GM13977 (cell line): ENCODE measurements at regions not wholly inside any gene's neighbourhood (a gene's known extent, or its start where the extent isn't known, plus 50 kb on each side); places are given as distances from the start of the nearest gene placed in this dataset.

Experiments
- DNase-seq: peaks from one replicate; pipeline ENCODE4 v3.0.0; 2012; ENCODE audit warnings: low spot score
- CTCF ChIP-seq: IDR thresholded peaks from 2 replicates; pipeline ENCODE4 v1.5.1; 2012; ENCODE audit warnings: mild to moderate bottlenecking, control low read depth; ENCODE audit not compliant: insufficient read depth; ENCODE audit errors: extremely low read depth, missing control alignments
- in situ Hi-C: fragments of 300-500 bp; cut with MboI; formaldehyde crosslinking; loops from one replicate; pipeline ENCODE4 v1.12.0; 2022; ENCODE audit warnings: low sequenced_read_pairs, low pct_unique_long_range_greater_than_20kb, mixed read lengths, inconsistent platforms; ENCODE audit not compliant: unreplicated experiment

DNA sequence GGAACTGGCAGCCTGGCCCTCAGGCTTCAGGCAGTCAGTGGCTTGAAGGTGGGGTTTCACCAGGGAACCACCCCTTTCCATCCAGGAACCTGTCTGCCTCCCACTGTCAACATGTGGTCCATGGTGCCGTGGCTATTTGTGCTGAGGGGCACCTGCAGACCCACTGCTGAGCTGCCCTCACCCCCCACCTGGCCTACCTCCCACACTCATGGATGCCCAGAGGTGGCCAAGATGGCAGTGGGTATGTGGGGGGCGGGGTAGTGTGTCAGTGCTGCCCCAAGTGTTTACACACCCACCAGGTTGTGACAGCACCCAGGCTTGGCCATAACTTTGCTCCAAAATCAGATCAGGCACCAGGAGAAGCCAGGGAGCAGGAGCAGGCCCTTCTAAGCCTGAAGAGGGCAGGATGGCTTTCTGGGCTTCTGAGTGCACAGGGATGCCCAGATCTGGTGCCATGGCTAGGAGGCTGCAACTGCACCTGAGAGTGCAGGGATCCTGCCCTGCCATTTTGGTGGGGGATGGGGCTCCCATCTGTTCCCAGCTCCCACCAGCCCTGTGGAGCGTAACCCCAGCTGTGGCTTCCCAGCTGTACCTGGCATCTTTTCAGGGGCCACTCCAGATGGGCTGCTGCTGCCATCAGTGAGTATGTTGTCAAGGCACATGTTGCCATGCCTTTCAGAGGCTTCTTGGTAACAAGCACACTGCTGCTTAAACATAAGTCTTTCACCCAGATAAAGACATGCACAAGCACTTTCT lies 263.9 kb downstream of the LRIG3 start:
- in situ Hi-C loops, result no loop called here
- TF ChIP-seq CTCF, result no peak
- DNase-seq, result no peak

DNA sequence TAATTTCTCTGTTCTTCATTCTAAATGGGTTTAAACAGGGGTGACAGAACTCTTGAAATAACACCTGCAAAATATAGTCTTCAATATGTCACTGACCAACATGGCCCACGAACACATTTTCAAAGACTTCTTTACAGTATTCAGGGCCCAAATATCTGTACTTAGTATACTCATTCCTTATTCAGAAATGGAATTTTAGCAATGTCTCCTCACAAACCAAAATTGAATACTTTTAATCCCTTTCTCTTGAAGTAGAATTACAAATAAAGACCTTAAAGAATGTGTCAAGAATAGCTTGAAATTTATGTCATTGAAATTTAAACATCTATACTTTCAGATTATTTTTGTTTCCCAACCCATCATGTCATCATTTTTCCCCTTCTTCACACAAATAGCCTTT lies 263.1 kb downstream of the LRIG3 start:
- no peak for TF ChIP-seq CTCF
- DNase-seq, result no peak
- in situ Hi-C loops, result no loop called here

GRCh38 chr12:58665375-58665774 lies 254.9 kb downstream of the LRIG3 start:
- in situ Hi-C loops, result no loop called here
- no peak for DNase-seq
- TF ChIP-seq CTCF, result no peak

DNA sequence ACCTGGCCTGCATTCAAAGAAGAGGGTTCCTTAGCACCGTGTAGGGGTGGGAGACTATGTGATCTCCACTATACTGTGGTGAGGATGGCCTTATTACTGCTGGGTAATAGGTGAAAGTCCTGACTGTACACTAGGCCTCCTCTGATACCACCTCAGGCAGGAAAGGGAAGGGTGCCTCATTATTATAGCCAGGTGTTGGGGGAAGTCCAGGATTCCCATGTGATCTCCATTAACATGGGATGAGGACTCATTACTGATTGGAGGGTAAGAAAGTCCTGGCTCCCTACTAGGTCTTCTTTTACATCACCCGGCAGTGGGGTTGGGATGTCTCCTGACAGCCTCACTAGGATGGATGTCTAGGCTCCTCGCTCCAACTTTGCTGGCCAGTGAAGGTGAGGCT lies 252.1 kb downstream of the LRIG3 start:
- no peak for TF ChIP-seq CTCF
- DNase-seq, result no peak
- in situ Hi-C loops, result no loop called here

DNA sequence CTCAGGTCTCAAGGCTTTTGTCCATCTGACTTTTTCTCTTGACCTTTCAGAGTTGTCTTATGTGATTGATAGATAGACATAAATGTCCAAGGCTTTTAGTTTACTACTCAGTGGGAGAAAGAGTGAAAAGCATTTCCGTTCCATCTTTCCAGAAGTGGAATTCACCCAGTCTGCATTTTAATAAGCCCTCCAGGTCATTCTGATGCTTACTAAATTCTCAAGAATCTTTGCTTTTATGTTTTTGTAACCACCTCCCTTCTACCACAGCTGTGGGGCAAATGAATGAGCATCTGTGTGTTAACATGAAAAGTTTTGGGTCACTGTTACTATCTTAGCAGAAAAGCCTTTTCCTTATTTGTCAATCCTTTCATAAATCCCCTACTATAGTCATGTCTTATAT lies 251.4 kb downstream of the LRIG3 start:
- no peak for DNase-seq
- TF ChIP-seq CTCF, result no peak
- in situ Hi-C loops, result no loop called here

DNA sequence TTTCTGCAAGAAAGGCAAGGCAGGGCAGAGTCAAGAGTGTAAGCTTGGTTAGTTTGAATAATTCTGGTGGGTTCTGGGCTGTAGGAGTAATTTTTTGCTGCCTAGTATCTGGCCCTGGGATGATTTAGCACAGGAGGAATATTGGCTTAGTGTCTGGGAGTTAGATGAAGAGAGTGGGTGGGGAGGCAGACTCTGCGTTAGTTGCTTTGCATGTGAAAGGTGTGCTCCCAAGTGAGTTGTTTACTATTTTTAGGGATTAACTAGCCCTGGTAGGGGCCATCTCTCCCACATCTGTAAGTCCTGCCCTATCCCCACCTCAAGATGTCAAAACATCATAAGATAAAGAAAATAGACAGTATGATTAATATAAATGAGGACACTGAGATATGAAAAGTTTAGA lies 249.7 kb downstream of the LRIG3 start:
- in situ Hi-C loops, result no loop called here

More for the DNA sequence above, 249.7 kb downstream of the LRIG3 start:
- no peak for DNase-seq
- TF ChIP-seq CTCF, result no peak
